NCI-H524 treated with DMSO at 0.1 percent for 48 hours (cell line): ENCODE measurements at regions not wholly inside any gene's neighbourhood (a gene's known extent, or its start where the extent isn't known, plus 50 kb on each side); places are given as distances from the start of the nearest gene placed in this dataset.
"Not testable (repeated sequence)": the region's sequence is repeated elsewhere in the genome, so short reads cannot be mapped to it uniquely, and the experiment has no call there.

Experiments
- DNase-seq: peaks from one replicate; lab custom pipeline; 2025; lab: John Stamatoyannopoulos, UW

DNA sequence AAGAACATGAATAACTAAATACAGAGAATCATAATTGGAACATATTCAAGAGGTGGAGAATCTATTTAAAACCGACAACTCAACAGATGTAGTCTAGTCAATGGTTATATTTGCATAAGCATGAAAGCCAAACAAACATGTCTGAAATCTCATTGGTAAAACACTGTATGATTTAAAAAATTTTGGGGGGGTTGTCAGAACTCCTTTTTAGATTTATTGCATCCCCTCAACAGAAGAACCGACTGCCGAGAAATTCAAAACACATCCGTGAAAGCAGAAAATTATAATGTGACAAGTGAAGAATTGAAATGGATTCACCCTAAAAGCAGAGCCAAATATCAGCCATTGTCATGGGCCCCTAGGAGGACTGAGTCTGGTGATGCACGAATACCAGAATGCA is 633.4 kb upstream of the KCNMB2 start:
- DNase-seq, result no peak

DNA sequence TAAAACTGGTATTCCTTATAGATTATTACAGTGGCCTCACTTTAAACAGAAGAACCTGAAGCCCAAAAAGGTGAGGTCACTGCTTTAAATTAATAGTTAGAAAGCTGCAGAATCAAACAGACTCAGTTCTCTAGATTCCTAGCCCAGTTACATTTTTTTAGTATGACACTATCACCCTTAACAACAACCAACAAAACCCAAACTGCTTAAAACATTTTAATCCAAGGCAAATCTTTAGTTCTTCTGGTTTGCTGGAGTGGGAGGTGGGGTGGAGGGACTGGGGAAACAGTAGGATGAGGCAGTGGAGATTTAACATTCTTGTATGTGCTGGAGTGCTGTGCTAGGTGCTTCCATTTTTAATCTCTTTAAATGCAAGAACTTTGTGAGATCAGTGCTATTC is 631.6 kb upstream of the KCNMB2 start:
- DNase-seq, result no peak

DNA sequence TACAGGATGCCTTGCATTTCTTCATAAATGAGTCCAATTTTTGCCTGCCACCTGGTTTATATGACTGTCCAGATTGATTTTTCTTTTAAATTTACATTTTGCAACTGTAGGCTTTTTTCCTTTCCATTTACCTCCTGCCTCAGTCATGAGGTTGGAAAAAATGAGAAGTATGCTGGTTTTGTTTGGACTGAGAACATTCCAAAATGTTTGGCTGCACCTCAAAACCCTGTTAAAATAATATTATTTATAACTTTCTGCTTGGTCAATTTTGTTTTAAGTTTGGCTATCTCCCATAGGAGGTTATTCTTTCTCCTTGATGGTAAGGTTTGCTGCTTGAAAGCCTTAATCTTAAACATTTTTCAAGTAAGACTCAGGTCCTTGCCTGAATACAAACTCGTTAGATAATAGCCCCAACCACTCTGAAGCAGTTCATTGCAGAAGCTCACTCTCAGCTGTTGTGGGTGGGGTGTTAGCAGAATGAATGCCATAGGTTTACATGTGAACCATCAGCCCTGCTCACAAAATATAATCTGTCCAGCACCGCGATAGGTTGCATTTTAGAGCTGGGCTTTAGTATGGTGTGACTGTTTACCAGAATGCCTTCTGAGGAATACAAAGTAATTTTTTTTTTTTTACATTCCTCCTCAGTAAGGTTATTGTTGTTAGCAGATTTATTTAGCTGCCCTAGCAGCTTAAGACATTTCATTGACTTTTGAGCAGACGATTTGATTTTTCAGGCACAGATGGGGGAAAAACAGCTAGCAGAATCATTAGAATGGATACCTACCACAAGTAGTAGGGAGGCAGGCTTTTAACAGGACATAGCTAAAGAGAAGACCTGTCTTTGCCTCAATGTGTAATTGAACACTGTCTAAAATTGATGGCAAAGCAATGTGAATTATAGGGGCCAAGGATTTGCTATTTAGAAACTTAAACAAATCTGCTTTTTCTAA is 630.8 kb upstream of the KCNMB2 start:
- DNase-seq, result no peak

DNA sequence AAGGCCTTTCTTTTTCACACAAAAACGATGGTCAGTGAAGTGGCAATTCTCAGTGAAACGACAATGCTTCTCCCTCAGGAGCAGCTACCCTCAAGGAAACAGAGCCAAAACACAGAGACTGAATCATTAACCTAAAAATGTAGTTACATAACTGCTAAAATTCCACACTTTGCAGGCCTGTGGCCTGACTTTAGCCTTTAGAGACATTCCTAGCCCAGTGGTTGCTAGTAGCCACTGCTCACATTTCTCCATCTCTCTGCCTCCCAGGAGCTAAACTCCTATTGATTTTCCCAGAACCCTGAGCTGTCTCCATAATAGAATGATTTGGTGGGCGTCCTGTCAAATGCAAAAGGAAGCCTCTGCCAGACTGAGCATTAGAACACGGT is 630.1 kb upstream of the KCNMB2 start:
- DNase-seq, result no peak

DNA sequence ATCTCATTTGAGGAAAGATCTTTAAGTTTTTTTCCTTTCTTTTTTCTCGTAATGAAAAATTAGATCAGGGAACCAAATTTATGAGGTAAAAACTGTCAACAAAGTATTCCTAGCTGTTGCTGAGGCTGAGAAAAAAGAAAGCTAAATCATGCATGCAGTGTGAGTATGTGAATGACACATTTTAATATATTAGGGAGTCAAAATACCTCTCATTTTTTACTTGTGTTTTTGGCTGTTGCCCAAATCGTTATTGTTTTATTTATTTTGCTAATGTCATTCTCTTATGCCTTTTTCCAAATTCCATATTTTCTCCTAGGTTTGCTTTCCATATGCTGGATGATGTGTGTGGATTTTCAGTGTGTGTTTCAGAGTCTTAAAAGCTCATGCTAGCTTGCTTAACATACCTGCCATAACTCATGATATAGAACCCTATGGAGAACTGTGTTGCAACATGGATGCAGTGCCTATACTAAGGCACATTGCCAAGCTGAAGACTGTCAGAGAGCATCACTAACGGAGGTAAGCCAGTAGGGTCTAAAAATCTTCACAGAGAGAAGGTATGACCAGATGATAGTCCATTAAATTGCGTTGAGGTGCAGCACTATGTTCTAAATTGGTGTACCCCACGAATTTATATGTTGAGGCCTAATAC is 629.5 kb upstream of the KCNMB2 start:
- no peak for DNase-seq

DNA sequence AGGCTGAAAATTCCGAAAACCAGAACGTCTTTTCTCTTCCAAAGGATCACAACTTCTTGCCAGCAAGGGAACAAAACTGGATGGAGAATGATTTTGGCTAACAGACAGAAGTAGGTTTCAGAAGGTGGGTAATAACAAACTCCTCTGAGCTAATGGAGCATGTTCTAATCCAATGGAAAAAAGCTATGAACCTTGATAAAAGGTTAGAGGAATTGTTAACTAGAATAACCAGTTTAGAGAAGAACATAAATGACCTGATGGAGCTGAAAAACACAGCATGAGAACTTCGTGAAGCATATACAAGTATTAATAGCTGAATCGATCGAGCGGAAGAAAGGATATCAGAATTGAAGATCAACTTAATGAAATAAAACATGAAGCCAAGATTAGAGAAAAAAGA is 626.7 kb upstream of the KCNMB2 start:
- not testable (repeated sequence) for DNase-seq

DNA sequence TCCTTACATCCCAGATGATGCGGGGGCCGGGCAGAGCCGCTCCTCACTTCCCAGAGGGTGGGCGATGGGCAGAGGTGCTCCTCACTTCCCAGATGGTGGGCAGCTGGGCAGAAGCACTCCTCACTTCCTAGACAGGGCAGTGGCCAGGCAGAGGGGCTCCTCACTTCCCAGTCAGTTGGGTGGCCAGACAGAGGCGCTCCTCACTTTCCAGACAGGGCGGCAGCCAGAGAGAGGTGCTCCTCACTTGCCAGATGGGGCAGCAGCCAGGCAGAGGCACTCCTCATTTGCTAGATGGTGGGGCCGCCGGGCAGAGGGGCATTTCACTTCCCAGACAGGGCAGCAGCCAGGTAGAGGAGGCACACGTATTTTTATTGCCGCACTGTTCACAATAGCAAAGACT is 622.0 kb upstream of the KCNMB2 start:
- DNase-seq, result no peak

DNA sequence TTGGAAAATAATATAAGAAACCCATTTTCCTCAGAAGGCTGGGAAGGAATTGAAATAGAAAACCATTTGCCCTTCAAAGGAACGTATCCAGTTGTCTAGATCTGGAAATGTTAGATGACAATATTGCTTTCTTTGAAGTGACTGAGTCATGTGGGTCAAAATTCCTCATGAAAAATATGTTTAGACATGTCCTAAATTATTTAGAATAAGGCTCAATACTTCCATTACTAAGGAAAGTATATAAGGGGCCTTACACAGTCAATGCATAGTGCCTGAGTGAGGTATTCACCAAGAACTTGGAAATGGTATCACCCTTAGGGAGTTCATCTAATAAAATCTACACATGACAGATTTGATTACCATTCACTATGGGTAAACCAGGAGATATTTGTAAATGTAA is 619.8 kb upstream of the KCNMB2 start:
- DNase-seq, result no peak

DNA sequence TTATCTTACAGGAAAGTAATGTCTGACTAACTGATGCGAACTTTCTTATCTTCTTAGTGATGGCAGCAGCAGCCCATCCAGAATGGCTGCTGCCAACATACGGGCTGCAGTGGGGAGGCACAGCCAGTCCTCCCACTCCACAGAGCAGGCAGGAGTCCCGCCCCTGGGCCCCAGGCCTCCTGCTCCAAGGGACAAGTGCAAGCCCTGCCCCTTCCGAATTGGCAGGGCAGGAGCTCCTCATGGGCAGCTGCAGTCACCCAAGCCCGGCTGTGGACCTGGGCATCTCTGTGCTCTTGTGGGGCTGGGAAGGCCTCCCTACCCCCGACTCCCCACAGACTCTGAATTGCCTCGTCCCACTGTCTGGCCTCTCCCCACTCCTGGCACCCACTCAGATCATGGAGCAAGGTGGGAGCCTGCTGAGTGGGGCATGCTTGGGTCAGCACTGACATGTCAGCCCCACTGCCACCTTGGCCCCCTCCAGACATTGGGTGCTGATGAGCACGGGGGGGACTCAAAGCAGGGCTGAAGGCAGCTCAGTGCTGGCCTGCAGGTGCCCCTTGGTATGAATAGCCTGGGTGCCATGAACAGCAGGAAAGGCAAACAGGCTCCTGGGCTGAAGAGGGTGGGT is 618.9 kb upstream of the KCNMB2 start:
- no peak for DNase-seq

DNA sequence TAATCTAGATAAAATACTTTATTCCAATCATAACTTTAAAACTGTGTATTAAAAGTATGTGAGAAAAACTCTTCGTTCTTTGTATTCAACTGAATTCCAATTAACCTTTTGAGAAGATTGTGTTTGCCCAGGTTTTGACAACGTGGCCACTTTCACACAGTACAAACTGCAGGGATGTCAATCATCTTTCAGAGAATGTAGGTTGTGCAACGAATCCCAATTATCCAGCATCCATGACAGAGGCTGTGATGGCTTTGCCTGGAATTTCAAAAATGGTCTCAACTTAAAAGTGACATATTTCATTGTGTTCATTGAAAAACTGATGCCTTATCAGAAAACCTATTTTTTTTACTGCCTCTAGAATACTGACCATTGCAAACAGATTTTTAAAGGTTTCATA is 615.1 kb upstream of the KCNMB2 start:
- no peak for DNase-seq

DNA sequence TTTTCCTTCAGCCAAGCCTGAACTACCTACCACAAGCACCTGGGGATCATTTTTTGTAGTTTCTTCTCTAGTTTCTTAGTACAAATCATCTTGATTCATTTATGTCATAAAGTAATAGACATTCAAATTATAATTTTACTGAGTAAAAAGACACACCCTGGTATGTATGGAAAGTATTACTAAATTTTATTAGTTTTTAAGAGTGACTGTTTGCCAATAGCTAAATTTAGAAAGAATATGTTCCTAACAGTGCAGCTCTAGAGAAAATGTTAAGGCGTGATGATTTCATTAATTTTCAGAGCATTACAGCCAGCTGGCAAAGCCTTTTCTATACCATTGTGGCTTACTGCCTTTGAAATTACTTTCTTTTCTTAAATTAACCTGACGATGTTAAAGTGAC is 612.0 kb upstream of the KCNMB2 start:
- DNase-seq, result no peak

DNA sequence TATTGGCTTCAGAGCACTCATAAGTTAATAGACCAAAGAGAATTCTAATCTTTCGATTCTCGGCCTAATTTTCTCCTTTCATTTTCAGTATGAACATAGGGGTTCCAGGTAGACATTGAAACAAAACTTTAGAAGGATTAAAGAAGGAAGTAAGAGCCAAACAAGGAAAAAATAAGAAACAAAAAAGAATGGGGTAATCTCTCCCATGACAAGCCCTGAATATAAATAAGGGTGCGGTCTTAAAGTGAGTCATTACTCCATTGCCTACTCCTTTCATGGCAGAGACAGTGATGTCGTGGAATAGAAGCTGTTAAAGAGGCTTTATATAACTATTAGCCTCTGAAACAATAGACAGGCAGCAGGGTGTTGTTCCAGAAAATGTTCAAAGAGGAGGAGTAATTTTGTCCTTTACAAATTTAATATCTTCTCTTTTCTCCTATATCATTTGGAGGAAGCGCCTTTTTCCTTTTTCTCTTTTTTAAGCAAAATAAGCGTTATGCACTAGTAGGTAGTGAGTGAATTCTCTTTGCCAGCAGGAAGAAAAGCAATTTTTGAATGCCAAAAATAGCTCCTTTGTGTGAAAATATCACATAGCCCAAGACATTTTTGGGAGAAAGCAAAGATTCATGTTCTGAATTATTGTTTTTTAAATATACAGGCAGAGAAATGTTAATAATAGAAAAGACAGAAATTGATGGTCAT is 607.9 kb upstream of the KCNMB2 start:
- DNase-seq, result no peak

DNA sequence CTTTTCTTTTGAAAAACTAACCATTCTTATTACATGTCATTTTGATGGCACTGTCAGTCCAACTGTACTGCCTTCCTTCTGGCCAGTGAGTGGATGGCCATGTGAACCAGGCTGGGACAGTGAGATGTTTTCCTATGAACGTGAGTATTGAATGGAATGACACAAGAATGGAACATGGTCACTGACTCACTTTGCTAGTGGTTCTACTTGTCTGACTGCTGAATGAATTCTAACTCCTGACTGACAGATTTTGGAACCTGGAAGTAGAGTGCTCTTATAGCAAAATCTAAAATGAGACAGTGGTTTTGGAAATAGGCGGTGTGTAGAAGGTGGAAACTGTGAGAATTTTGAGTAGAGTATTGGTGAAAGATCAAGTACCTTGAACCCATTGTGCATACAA is 606.9 kb upstream of the KCNMB2 start:
- no peak for DNase-seq

DNA sequence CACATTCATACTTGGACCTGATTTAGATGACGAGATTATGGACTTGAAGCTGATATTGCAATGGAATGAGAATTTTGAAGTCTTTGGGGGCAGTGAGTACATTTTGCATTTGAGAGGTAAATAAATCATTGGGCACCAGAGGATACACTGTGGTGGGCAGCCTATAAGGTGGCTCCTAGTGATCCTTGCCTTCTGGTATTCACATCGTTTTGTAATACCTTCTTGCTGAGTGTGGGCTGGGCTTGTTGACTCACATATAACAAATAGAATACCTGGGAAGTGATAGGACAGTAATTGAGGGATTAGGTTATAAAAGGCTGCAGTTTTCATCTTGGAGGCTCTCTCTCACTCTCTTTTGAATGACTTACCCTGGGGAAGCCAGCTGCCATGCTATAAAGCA is 605.5 kb upstream of the KCNMB2 start:
- no peak for DNase-seq

DNA sequence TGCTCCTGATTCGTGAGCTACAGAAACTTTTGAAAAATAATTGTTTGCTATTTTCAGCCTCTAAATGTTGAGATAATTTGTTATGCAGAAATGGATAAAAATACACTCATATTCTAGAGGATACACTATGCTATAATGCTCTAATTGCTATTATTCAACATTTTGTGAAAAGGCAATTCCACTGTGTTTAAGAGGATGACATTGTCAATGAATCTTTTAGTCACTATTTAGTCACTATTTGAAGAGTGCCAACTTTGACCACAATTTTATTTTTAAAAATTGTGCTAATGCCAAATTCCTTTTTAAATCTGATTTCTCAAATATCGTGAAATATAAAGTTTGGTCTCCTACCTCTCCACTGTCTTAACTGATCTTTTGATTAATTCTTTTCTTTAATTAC is 604.9 kb upstream of the KCNMB2 start:
- DNase-seq, result no peak

DNA sequence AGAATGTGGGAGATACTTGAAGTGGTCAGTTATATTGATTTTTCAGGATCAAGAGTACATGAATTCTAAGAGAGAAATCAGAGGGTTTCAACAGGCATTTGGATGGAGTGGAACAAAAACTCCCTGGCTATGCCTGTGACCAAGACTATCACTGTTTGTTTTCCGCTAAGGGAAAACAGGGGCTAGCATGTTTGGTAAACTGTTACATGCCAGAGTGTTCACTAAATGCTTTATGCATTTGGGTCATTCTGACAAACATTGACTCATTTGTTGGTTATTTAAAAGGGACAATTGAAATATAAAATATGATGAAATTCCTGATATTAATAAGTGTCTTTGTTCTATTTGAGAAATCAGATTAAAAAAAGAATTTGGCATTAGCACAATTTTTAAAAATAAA is 603.9 kb upstream of the KCNMB2 start:
- no peak for DNase-seq

DNA sequence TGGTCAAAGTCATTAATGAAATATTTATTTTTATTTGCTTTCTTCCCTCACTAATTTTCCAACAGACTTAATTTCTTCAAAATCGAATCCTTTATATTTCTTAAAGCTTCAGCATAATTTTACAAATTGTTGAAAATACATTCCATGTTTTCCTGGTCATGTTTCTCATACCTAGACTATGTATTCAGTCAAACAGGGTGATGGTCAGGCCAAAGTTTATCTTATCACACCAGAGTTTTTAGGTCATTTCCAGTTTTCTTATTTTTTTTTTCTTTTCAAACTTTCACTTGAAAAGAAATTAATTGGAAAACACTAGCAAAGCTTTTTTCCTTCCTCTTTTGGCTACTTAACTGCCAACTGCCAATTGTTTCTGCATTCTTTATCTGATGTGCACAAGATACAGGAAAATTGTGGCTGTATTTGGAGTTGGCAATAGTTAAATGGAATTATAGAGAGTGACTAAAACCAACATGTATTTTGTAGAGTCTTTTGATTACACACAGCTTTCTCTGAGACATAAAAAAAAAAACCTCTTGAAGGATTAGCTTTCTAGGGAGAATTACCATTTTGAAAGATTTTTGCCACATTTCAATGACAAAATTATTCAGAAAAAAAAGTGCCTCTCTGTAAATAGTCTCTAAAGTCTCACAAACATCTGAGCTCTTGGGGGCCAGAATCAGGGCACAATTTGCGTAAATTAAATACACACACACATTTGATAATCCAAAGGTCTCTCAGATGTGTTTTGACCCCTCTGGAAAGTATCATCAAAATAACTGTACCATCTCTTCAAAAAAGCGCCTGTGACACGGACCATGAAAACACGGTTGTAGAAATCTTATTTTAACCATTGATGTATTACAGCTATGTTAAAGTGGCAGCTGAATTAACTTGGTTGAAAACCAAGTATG is 603.2 kb upstream of the KCNMB2 start:
- no peak for DNase-seq

DNA sequence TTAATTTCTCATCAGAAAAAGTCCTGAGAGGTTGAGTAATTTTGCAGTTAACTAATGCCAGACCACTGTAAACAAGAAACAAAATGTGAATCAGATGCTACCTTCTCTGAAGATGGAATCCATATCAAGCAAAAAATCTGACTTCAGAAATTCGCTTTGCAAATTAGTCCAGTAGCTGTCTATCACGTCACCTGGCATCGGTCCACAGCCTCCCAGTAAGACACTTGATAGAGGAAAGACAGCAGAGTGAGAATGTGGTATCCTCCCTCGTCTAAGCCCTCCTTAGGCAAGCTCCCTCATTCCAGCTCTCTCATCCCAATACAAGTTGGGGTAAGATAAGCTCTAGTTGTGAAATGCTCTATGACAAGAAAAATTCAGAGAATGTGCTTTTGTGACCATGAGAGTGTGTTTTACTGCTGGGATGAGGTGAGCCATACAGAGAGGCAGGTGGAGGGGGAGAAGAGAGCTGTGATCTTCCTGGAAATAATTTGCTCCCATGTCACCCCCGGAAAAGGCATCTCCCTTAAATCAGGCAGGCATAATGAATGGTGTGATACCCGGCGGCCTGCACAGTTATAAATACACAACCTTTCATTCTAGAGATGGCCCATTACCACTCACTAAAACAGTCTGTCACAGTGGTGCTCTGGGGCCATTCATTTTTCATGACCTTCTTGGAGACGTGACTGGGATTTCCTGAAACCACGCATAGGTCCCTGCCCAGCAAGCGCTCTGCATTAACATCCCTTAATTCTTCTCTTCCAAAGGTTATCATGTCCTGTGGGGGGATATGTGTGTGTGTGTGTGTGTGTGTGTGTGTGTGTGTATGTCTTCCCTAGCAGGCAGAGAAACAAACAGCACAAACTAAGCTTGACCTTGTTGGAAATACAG is 602.0 kb upstream of the KCNMB2 start:
- no peak for DNase-seq

DNA sequence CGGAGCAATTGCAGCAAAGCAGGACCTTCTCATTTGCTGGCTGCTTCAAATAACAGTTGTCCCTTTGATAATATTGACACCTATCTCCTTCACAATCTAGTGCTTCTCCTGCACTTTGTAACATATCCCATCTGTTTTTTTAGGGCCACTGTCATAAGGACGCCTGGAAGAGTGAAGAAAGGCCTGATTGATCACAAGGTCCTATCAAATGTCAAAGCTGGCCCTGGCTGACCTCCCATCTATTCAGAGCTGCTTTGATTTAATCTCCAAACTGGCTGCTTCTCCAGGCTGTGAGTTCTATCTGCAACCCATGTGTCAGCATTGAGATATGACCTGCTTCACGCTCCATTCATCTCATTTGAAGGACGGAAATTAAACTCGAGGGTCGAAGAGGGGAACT is 601.2 kb upstream of the KCNMB2 start:
- DNase-seq, result no peak

DNA sequence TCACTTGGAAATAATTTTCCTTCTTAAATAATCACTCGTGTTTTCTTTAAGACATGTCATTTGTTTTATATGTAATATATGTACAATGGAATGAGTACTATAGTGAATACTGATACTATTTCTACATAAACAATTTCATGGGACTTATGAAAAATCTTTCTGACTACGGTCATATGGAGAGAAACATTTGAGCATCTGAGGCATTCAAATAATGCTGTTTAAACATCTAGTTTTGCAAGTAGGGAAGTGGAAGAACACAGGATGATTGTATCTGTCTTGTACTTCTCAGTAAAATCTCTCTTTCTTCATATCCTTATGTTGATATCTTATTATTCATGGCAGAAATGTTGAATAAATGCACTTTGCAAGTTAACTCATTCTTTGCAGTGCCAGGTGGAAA is 599.5 kb upstream of the KCNMB2 start:
- no peak for DNase-seq
